GM21528 (cell line): ENCODE measurements at regions not wholly inside any gene's neighbourhood (a gene's known extent, or its start where the extent isn't known, plus 50 kb on each side); places are given as distances from the start of the nearest gene placed in this dataset.

Experiments used
- ATAC-seq: cut with Tn5 transposase; IDR thresholded peaks from one replicate; pipeline ENCODE4 v1.9.1; 2021; ENCODE audit warnings: mild to moderate bottlenecking, moderate library complexity; ENCODE audit not compliant: unreplicated experiment, low FRiP score

DNA sequence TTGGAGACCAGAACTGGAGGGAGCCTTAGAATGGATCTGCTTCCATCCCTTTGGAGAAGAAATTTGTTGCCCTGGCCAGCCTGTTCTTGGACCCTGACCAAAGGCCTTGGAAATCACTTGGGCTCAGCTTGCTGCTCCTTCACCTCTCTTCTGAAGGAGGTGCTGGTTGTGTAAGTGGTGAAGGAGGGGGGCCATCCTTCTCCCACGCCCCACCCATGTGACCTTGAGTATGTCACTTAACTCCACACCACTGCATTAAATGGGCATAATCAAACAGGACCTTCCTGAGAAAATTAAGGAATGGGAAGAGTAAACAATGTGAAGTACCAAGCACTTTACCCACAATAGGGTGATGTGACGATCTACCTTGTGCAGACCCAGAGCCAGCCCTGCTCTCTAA lies 68.3 kb upstream of the GJB5 start:
- ATAC-seq, result no peak

DNA sequence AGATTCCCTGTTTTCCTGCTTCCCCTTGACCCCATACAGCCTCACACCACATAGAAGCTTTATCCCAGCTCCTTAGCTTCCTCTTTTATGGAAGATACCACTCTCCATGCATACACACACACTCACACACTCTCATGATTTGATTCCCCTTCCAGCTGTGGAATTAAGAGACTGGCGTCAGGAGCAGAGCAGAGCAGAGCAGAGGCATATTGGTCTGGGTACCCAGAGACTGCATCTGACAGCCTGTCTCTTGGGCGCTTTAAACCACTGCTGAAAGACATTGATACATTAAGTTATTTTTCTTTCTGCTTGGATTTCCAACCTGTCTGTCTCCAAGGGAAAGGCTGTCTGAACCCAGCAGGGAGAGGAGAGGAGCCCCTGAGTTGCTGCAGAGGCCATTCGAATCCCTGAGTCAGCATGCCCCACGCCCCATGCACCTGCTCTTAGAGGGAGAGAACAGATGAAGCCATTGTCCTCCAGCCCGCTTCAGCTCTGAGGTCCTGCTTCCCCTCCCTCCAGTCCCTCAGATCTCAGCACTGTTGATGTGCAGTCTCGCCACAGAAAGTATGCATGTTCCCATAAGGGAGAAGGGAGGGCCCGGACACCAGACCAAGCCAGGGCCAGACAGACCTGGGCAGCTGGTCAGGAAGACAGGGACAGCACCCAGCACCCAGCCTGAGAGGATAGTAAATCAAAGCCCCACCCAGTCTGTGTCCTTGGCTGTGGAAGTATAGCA lies 66.7 kb upstream of the GJB5 start:
- no peak for ATAC-seq

DNA sequence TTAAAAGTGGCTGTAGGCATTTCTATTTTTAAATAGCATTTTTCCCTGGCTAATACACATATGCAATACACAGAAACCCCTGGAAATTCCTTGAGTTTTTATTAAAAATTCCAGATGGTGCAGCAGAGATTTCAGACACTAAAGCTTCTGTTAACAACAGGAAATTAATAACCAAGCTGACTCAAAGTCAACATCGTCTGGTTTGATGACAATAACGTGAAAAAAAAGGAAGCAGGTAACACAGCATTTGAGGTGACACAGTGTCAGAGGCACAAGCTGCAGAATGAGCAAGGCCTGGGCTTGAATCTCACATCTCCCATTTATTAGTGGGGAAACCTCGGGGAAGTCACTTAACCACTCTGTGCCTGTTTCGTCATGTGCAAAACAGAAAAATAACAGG lies 64.6 kb upstream of the GJB5 start:
- no peak for ATAC-seq

DNA sequence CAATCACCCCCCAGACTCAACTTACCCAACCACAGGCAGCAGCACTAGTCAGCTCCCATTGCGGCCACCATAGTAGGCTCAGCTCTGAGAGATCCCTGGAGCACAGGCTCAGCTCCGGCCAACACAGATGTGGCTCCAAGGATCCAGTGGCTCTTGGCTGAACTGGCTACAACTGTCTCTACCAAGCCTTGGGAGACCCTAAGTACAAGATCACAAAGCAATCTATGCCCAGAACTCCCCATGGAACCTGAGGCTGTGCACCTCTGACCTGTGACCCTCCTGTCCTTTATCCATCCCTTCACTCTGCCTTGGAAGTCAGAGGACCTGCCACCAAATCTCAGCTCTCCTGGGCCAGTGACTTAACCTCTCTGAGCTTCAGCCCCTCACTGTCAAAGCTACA lies 61.8 kb upstream of the GJB5 start:
- ATAC-seq, result no peak

DNA sequence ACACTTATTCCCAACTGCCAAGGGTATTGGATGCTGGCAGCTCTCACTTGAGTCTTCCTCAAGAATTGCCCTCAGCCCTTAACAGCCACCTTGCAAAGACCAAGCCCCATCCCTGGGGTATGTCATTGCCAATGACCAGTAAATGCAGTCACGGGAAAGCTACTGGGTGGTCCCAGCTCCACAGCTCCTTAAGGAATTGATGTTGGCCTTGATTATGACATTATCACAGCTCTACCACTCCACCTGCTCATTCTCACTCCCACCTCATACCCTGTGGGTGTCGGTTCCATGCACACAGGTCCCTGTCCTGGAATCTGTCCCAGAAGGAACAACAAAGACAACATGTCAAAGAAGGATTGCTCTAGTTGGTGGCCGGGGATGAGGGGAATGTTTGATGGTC lies 60.5 kb upstream of the GJB5 start:
- no peak for ATAC-seq

DNA sequence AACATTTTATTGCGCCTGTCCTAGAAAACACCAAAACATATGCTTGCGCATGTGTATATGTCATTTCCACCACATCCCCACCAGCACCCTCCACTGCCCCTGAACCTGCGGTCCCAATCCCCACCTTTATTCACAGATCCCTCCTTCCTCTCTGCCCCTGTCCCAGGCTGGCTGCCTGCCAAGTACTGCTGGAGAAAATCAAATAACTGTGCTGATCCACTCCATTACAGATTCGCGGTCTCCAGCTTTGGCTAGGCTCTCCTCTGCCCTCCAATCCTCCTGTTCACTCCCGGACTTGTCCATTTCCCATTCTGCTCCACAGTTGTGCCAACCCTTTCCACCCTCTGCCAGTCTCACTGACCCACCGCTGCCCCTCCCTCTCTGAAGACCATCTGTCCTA lies 59.3 kb upstream of the GJB5 start:
- ATAC-seq, result no peak

DNA sequence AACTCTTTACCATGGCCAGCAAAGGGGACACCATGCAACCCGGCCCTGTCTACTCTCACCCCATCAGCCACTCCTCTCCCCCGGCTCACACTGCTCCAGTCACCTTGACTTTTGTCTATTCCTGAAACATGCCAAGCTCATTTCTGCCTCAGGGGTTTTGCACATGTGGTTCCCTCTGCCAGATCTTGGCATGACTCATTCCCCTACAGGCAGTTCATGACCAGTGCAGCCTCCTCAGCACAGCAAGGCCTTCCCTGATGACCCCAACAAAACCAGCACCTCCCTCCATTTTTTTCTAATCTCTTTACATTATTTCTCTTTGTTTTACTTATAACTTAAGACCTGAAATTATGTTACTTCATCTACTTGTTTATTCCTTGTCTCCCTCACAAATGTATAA lies 58.6 kb upstream of the GJB5 start:
- no peak for ATAC-seq

DNA sequence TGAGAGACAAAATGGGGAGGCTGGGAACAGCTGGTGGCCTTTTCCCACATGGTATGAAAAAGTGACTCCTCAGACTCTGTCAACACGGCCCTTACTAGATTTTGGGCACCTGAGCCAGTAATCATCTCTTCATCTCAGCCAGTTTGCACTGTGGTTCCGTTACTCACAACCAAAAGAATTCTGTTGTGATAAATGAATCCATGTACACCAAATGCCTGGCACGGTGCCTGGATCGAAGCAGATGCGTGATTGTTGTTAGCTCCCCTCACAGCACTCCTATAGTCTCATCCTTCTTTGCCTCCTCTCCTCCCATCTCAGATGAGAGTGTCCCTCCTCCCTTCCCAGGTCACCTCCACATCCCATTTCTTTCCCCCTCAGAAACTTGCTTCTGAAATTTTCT lies 57.9 kb upstream of the GJB5 start:
- ATAC-seq, result no peak

DNA sequence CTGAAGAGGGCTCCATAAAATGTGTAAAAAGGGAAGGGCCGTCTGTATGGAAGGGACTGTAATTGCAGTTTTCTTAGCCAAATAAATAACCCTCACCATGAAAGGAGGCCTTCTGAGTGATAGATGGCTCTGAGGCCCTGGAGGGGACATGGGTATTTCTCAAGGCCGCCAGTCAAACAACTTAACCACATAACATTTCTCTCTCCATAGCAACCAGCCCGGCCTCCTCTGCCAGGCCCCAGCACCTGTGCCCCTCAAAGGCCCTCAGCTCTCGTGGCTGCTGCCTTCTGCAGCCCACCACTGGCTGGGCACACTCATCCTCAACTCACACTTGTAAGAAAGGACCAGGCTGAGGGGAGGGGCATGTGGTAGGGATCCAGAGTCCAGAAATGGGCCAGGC lies 57.0 kb upstream of the GJB5 start:
- no peak for ATAC-seq

DNA sequence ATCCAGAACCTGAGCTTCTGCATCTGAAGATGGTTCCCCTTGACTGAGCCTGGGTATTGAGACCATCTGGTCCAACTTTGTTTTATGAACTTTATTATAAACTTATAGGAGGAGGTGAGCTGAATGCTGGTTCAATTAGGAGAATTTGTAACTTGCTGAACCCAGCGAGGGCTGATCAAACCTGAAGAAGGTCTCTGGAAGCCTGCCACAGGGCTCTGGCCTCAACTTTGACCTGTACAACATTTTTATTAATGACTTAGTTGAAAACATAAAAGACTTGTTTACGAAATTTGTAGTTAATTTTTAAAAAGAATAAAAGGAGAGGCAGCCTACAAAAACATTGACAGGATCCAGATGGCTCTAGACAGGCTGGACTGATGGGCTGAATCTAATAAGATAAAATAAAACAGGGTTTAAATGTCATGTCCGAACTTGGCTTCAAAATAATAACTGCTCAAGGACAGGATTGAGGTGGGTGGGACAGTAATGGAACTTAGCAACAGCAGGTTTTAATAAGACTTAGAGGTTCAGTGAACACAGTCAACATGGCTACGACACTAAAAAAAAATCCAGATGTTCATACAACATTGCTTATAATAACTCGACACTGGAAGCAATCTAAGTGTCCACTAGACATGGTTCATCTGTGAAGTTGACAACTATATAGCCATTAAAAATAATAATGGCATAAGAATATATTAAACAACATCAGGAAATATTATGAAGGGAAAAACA lies 53.4 kb upstream of the GJB5 start:
- ATAC-seq, result no peak
